ENCODE measurements at regions not wholly inside any gene's neighbourhood (a gene's known extent, or its start where the extent isn't known, plus 50 kb on each side); places are given as distances from the start of the nearest gene placed in this dataset.

- no peak for TF ChIP-seq SUZ12 (IDR thresholded peaks at IDR 0.05; ENCODE audit: extremely low read depth, insufficient read depth, insufficient read length)
- TF ChIP-seq ZNF274 (IDR thresholded peaks at IDR 0.05; ENCODE audit: low read depth, low read length), result no peak
Observed at GRCh38 chr4:96150466-96150865, 310.6 kb downstream of the PDHA2 start.
